GM18511 (cell line): ENCODE measurements at regions not wholly inside any gene's neighbourhood (a gene's known extent, or its start where the extent isn't known, plus 50 kb on each side); places are given as distances from the start of the nearest gene placed in this dataset.

Experiments
- ATAC-seq: cut with Tn5 transposase; IDR thresholded peaks from one replicate; pipeline ENCODE4 v1.9.1; 2021; ENCODE audit warnings: mild to moderate bottlenecking, moderate library complexity; ENCODE audit not compliant: unreplicated experiment

DNA sequence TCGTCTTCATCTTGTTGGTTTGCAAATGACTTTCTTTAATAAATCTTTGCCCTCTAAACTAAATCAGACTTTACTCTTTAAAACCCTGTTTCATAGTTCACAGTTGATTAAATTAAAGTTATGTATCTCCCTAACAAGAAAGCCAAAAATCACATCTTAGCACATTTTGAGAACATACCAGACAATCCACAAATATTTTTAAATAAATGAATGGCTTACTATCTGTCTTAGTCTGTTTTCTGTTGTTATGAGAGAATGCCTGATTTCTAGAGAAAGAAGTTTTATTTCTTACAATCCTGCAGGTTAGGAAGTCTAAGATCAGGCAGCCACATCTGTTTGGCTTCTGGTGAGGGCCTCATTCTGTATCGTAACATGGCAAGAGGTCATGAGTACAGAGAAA is 1090.2 kb upstream of the PIK3C3 start:
- ATAC-seq = no peak

GRCh38 chr18:40863801-40864200 is 1091.2 kb upstream of the PIK3C3 start:
- ATAC-seq = no peak

DNA sequence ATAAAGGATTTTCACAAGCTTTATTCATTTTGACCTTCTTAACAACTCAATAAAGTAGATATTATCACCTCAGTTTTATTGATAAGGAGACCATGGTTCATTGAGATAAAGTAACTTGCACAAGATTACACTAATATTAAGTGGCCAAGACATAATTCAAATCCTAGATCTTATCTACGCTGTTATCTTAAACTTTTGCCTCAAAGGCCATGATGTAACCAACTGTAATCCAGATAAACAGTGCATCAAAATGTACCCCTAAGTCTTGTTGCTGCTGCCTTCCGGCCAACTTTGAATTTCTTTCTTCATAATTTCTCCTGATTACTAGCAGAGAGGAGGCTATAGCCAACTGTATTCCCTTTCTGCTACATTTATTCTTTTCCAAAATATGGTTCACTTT is 1094.8 kb upstream of the PIK3C3 start:
- ATAC-seq = no peak

DNA sequence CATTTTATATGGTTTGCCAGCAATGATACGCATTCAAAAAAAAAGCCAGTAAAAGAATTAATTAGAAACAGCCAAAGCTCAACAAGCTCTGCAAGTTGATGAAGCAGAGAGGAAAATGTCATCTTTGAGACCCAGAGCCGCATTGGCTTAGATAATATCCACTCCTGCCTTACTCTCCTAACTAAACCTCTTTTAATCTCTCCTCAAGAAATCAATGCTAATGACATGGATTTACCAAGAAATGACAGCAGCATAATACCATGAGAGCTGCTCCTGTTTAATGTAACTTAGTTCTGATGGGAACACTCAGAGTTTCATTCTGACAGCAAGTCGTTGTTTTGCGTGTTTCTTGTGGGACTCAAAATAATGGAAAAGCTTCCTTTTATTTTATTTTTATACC is 1099.4 kb upstream of the PIK3C3 start:
- no peak for ATAC-seq

GRCh38 chr18:40852406-40852805 is 1102.6 kb upstream of the PIK3C3 start:
- ATAC-seq = no peak

DNA sequence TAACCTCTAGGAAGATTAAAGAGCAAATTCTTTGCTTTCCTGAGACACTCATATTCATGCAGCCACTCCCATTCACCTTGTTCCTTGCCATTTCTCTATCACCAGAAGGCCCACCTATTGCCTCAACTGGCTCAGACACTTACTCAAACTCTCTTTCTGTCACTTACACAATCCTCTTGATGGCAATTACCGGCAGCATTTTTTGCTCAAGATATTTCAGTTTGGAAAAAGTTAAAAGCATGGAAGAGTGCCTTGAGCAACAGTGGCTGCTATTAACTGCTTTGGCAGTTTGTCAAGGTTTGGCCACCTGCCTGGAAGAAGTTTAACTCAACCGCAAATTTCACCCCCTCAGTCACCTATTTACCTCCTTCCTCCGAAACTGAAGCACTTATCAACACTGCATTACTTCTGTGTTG is 1104.0 kb upstream of the PIK3C3 start:
- no peak for ATAC-seq

DNA sequence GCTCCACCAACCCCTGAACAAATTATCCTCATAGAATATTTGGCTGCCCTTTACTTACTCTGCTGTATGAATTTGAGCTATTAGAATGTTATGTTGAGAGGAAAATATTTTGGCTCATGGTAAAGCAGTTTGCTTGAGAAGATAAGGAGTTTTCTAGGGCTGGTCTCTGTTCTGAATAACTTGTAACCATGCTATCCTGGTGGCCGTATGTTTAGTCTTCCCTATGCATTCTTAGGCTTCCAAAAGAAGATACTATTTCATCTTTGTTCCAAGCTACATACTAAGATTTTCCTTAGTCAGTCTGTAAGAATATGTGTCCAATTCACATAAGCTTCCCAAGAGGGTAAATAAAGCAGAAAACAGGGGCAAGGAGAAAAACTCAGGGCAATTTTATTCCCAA is 1105.1 kb upstream of the PIK3C3 start:
- ATAC-seq = no peak

GRCh38 chr18:40841467-40841866 is 1113.6 kb upstream of the PIK3C3 start:
- ATAC-seq = no peak

- ATAC-seq = no peak
Measured at GRCh38 chr18:40841063-40841462, 1114.0 kb upstream of the PIK3C3 start.

DNA sequence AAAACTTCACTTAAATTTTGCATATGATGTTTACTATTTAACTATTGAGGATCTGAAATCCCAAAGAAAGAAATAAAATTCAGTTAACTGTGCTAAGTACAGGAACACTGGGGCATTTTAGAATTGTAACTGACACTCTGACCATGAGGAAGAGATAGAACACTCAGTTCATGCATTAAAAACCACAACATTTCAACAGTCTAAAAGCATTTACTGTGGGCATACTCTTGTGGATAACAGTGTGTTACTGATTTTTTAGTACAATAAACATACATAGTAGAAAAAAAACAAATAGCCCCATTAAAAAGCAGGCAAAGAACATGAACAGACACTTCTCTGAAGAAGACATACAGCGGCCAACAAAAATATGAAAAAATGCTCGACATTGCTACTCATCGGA is 1122.7 kb upstream of the PIK3C3 start:
- no peak for ATAC-seq

DNA sequence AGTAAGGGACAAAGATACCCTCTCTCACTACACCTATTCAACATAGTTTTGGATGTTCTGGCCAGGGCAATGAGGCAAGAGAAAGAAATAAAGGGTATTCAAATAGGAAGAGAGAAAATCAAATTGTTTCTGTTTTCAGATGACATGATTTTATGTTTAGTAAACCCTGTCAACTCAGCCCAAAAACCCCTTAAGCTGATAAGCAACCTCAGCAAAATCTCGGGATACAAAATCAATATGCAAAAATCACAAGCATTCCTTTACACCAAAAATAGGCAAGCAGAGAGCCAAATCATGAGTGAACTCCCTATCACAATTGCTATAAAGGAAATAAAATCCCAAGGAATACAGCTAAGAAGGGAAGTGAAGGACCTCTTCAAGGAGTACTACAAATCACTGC is 1130.7 kb upstream of the PIK3C3 start:
- no peak for ATAC-seq

DNA sequence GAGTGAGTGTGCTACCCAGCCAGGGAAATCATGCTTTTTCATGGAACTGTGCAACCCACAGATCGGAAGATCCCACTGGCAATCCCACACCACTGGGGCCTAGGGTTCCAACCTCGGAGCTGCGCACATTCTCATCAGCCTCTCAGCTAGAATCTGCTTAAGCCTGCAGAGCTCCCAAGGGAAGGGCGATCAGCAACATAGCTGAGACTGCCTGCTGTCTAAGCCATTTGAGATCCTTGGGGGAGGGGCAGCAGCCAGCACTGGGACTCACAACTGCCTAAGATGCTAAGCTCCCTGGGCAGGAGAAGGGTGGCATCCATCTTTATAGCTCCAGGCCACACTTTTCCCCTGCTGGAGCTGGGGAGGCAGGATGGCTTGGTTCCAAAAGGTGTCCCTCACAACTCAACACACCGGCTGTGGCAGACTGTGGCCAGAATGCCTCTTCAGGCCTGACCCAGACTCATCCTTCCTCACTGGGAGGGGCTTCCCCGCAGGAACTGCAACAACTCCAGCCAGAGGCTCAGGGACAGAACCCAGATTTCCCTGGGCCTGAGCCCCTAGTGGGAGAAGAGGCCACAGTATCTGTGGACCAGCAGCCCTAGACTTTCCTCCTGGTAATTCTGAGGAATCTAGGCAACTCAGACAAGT is 1133.3 kb upstream of the PIK3C3 start:
- ATAC-seq = no peak

GRCh38 chr18:40812981-40813515 is 1142.0 kb upstream of the PIK3C3 start:
- ATAC-seq = no peak

GRCh38 chr18:40810372-40810771 is 1144.7 kb upstream of the PIK3C3 start:
- ATAC-seq = no peak

DNA sequence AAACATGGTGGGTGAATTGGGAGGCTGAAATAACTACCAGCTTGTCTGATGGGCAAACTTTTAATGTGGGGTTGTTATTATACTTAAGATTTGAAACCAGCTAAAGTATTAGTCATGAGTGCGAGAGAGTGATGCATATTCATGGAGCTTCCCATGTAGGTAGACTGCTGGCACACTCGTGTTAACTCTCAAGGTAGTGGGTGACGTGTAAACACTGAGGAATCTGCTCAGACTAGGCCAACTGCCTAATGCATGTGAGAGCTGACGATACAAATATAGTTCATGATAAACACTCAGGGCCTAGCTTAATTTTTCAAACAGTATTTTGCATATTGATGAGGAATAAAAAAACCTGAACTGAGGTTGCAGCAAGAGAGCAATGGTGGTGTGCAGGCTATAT is 1165.7 kb upstream of the PIK3C3 start:
- no peak for ATAC-seq

GRCh38 chr18:40782453-40783130 is 1172.4 kb upstream of the PIK3C3 start:
- ATAC-seq = no peak

GRCh38 chr18:40769786-40770185 is 1185.2 kb upstream of the PIK3C3 start:
- no peak for ATAC-seq

- ATAC-seq = no peak
Measured at GRCh38 chr18:40760251-40760650, 1194.8 kb upstream of the PIK3C3 start.

DNA sequence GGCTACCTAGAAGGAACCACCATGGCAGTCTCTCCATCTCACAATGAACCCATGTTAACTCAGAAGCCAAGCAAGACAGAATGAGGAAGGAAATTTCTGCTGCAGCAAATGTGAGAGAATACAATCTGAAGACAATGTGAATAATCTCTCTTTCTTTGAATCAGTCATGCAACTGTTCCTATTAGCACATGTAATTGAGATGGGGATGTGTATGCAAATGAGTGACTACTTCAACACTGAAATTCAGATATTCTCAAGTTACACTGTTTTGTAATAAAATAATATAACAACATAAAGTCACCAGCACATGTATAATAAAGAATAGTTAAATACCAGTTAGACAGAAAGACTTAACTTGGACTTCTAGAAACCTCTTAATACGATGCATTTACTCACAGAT is 1200.6 kb upstream of the PIK3C3 start:
- no peak for ATAC-seq

GRCh38 chr18:40752316-40752715 is 1202.7 kb upstream of the PIK3C3 start:
- ATAC-seq = no peak

GRCh38 chr18:40751186-40751585 is 1203.8 kb upstream of the PIK3C3 start:
- ATAC-seq = no peak

- ATAC-seq = no peak
Measured at GRCh38 chr18:40739029-40739428, 1216.0 kb upstream of the PIK3C3 start.
